Body of pancreas (tissue), 4 donors: ENCODE measurements at regions not wholly inside any gene's neighbourhood (a gene's known extent, or its start where the extent isn't known, plus 50 kb on each side); places are given as distances from the start of the nearest gene placed in this dataset.

Experiments
- ATAC-seq: fragments of 150-250 bp; one replicate; pipeline ENCODE4 v1.9.1; 2016
- DNase-seq, 4 donors: peaks; one replicate each; pipeline ENCODE4 v3.0.0-alpha.2; 2019
- H3K27ac ChIP-seq, 4 donors: fragments of 200-600 bp; sonication (generic); 1 replicate in 3 of 4; 2 replicates in 1 of 4; pipeline versions ENCODE4 v1.5.1 to v1.6.1; 2016 to 2019; ENCODE audit warnings: mild to moderate bottlenecking in 1 of 4, mixed read lengths in 1 of 4, moderate library complexity in 1 of 4
- H3K27me3 ChIP-seq, 2 donors: fragments of 200-600 bp; sonication (generic); one replicate each; pipeline ENCODE4 v1.6.0; 2016; ENCODE audit warnings: mild to moderate bottlenecking in 1 of 2
- H3K36me3 ChIP-seq, 2 donors: fragments of 200-600 bp; sonication (generic); replicated peaks in 1 of 2; 2 replicates each; pipeline ENCODE4 v1.5.1; 2016; ENCODE audit warnings: low read depth in 2 of 2; ENCODE audit not compliant: insufficient read depth in 1 of 2
- H3K4me1 ChIP-seq: fragments of 200-600 bp; sonication (generic); one replicate; pipeline ENCODE4 v1.6.0; 2016
- H3K4me3 ChIP-seq, 2 donors: fragments of 200-600 bp; sonication (generic); 1 replicate in 1 of 2; 2 replicates in 1 of 2; pipeline ENCODE4 v1.5.1; 2016 to 2019
- H3K9me3 ChIP-seq, 3 donors: fragments of 200-600 bp; sonication (generic); 1 replicate in 2 of 3; 2 replicates in 1 of 3; pipeline ENCODE4 v1.5.1; 2016
- CTCF ChIP-seq, 7 experiments: fragments of 450-650 bp in 4 of 7; fragments of 200-600 bp in 3 of 7; sonication (generic) in 3 of 7; IDR thresholded peaks; one replicate each; pipeline ENCODE4 v1.5.1; 2016 to 2019; ENCODE audit warnings: antibody characterized with exemption in 7 of 7
- POLR2A ChIP-seq, 3 donors: fragments of 450-650 bp; IDR thresholded peaks; one replicate each; pipeline ENCODE4 v1.6.1; 2016; ENCODE audit warnings: antibody characterized with exemption in 3 of 3, mild to moderate bottlenecking in 2 of 3
- WGBS, 2 donors: methylation state at CpG; one replicate each; pipeline ENCODE4 v1.1.5; 2017; 5-methylcytosine and 5-hydroxymethylcytosine counted together
- intact Hi-C: fragments of 100-400 bp; cut with DNase I; formaldehyde crosslinking; loops from one replicate; pipeline ENCODE4 v1.15.1; 2023

GRCh38 chr10:109103278-109103677 lies 820.0 kb downstream of the XPNPEP1 start:
- DNase-seq (peak; percentile 43 to 80 (median 64)), ATAC-seq (peak; percentile 95)
- H3K27me3 ChIP-seq, result no peaks in the 10 kb centered on the region
- peak overlapping the region in 3 of 4 donors; percentile 0 to 4 (median 0) for H3K27ac ChIP-seq
- H3K4me3 ChIP-seq, result no peak overlapping the region
- intact Hi-C loops, result no loop called here
- TF ChIP-seq CTCF (IDR thresholded peaks at IDR 0.05) (no peak), POLR2A (IDR thresholded peaks at IDR 0.05) (no peak)
- H3K9me3 ChIP-seq, result no peaks in the 10 kb centered on the region
- 14 to 15% methylated on average over 2 of the region's 2 CpGs for whole genome bisulfite sequencing, 2 donors
- peaks cover 28% of the 10 kb centered on the region for H3K4me1 ChIP-seq
- no peaks in the 10 kb centered on the region for H3K36me3 ChIP-seq

GRCh38 chr10:109089779-109090178 lies 833.5 kb downstream of the XPNPEP1 start:
- Histone ChIP-seq H3K36me3 (no peaks in the 10 kb centered on the region), H3K9me3 (peaks cover 0 to 7% (median 0%) of the 10 kb centered on the region in 3 donors), H3K27me3 (no peaks in the 10 kb centered on the region), H3K4me1 (no peaks in the 10 kb centered on the region), H3K27ac (no peak overlapping the region), H3K4me3 (no peak overlapping the region)
- no peak for TF ChIP-seq CTCF (IDR thresholded peaks at IDR 0.05)
- no peak for TF ChIP-seq POLR2A (IDR thresholded peaks at IDR 0.05)
- intact Hi-C loops, result no loop called here
- DNase-seq, result no peak
- WGBS, 2 donors, result 59 to 67% methylated on average over 3 of the region's 3 CpGs
- no peak for ATAC-seq

GRCh38 chr10:109071539-109071938 lies 851.8 kb downstream of the XPNPEP1 start:
- intact Hi-C loops, result no loop called here
- no peak for DNase-seq

GRCh38 chr10:109070492-109070891 lies 852.8 kb downstream of the XPNPEP1 start:
- no peak for ATAC-seq
- no peak overlapping the region for H3K27ac ChIP-seq
- intact Hi-C loops, result no loop called here

More at GRCh38 chr10:109071539-109071938, 851.8 kb downstream of the XPNPEP1 start:
- Histone ChIP-seq H3K27me3 (no peaks in the 10 kb centered on the region), H3K36me3 (no peaks in the 10 kb centered on the region), H3K9me3 (no peaks in the 10 kb centered on the region), H3K27ac (no peak overlapping the region), H3K4me1 (no peaks in the 10 kb centered on the region), H3K4me3 (no peak overlapping the region)
- no peak for ATAC-seq
- 21 to 28% methylated on average over 2 of the region's 2 CpGs for WGBS, 2 donors
- TF ChIP-seq POLR2A (IDR thresholded peaks at IDR 0.05), result no peak
- TF ChIP-seq CTCF (IDR thresholded peaks at IDR 0.05), result no peak

More at GRCh38 chr10:109070492-109070891, 852.8 kb downstream of the XPNPEP1 start:
- Histone ChIP-seq H3K27me3 (no peaks in the 10 kb centered on the region), H3K4me3 (no peak overlapping the region), H3K9me3 (no peaks in the 10 kb centered on the region), H3K4me1 (no peaks in the 10 kb centered on the region), H3K36me3 (no peaks in the 10 kb centered on the region)
- no peak for DNase-seq
- TF ChIP-seq CTCF (IDR thresholded peaks at IDR 0.05) (no peak), POLR2A (IDR thresholded peaks at IDR 0.05) (no peak)
